ENCODE measurements at regions not wholly inside any gene's neighbourhood (a gene's known extent, or its start where the extent isn't known, plus 50 kb on each side); places are given as distances from the start of the nearest gene placed in this dataset.
"Not testable (repeated sequence)": the region's sequence is repeated elsewhere in the genome, so short reads cannot be mapped to it uniquely, and the experiment has no call there.

DNA sequence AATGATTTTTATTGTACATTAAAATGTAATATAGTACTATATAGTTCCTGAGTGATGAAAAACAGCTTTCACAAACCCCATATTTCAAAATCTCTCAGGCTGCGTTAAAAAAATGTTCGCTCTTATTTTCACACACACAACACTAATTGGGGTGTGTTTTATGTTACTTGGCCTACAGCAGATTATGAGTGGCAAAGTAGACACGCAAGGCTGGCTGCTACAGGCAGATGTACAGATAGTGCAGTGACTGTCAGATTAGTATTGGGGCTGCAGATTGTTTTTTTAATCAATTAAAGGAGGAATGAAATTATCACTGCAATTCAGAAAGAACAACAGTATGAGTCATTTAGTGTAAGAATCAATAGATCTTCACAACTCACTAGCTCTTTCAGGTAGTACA is 65.2 kb upstream of the ICA1 start:
- H3K27ac Mint-ChIP-seq = no peak overlapping the region
- DNase-seq = no peak
- no peaks in the 10 kb centered on the region for H3K4me1 Mint-ChIP-seq
- peaks cover 5% of the 10 kb centered on the region for H3K27me3 Mint-ChIP-seq (ENCODE audit: low read depth, poor library complexity)
- no peak overlapping the region for H3K4me3 Mint-ChIP-seq
- no peaks in the 10 kb centered on the region for H3K36me3 Mint-ChIP-seq (ENCODE audit: low read depth)
- H3K9me3 Mint-ChIP-seq = no peaks in the 10 kb centered on the region
- TF ChIP-seq, protein P1, sequence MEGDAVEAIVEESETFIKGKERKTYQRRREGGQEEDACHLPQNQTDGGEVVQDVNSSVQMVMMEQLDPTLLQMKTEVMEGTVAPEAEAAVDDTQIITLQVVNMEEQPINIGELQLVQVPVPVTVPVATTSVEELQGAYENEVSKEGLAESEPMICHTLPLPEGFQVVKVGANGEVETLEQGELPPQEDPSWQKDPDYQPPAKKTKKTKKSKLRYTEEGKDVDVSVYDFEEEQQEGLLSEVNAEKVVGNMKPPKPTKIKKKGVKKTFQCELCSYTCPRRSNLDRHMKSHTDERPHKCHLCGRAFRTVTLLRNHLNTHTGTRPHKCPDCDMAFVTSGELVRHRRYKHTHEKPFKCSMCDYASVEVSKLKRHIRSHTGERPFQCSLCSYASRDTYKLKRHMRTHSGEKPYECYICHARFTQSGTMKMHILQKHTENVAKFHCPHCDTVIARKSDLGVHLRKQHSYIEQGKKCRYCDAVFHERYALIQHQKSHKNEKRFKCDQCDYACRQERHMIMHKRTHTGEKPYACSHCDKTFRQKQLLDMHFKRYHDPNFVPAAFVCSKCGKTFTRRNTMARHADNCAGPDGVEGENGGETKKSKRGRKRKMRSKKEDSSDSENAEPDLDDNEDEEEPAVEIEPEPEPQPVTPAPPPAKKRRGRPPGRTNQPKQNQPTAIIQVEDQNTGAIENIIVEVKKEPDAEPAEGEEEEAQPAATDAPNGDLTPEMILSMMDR (IDR thresholded peaks at IDR 0.05) = no peak

DNA sequence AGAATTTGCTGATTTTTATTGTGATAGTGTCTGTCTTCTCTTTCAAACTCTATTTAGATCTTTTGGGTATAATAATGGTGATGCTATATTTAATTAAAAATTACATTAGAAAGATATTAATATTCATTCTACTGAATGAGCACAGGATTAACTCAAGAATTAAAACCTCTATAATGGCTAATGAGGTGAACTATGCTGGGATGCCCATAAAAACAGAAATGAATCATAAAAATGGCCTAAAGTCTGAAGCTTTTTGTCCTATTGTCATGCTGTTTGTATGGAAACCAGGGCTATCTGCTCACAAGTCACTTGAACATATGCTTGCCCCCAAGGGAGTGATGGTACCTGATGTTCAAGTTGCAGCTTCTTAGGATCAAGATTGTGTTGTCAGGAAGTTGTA is 76.2 kb upstream of the ICA1 start:
- Mint-ChIP-seq H3K4me3 (no peak overlapping the region), H3K27me3 (ENCODE audit: low read depth, poor library complexity) (peaks cover 5% of the 10 kb centered on the region), H3K27ac (no peak overlapping the region), H3K4me1 (no peaks in the 10 kb centered on the region), H3K9me3 (no peaks in the 10 kb centered on the region), H3K36me3 (ENCODE audit: low read depth) (no peaks in the 10 kb centered on the region)
- TF ChIP-seq, protein P1 (IDR thresholded peaks at IDR 0.05) = no peak
- no peak for DNase-seq

DNA sequence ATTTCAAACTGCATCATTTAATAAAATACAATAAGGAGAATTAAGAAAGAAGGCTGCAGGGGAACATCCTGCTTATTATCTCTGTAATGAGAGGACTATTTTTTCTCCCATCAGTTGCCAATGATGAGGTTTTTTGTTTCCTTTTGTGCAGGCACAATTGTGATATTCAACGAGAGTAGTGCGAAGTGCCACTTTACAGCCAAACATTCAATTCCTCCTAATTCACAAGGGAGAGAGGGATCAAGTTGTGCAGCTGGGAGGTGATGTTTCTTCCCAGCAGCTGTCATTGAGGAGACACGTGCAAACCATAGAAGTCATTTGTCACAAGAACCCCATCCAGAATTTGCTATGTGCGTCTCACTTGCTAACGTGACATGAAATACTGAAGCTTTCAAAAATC is 81.6 kb upstream of the ICA1 start:
- Mint-ChIP-seq H3K27ac (no peak overlapping the region), H3K27me3 (ENCODE audit: low read depth, poor library complexity) (peaks cover 3% of the 10 kb centered on the region), H3K9me3 (peaks cover 27% of the 10 kb centered on the region), H3K4me1 (no peaks in the 10 kb centered on the region), H3K36me3 (ENCODE audit: low read depth) (peaks cover 4% of the 10 kb centered on the region), H3K4me3 (no peak overlapping the region)
- TF ChIP-seq, protein P1 (IDR thresholded peaks at IDR 0.05) = no peak
- no peak for DNase-seq

DNA sequence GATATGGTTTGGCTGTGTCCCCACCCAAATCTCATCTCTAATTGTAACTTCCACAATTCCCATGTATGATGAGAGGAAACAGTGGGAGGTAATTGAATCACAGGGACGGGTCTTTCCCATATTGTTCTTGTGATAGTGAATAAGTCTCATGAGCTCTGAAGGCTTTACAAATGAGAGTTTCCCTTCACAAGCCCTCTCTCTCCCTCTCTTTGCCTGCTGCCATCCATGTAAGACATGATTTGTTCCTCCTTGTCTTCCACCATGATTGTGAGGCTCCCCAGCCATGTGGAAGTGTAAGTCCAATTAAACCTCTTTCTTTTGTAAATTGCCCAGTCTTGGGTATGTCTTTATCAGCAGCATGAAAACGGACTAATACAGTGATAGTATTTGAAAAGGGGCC is 85.4 kb upstream of the ICA1 start:
- H3K27me3 Mint-ChIP-seq (ENCODE audit: low read depth, poor library complexity); DNase-seq; H3K4me3 Mint-ChIP-seq; H3K27ac Mint-ChIP-seq; H3K36me3 Mint-ChIP-seq (ENCODE audit: low read depth); H3K4me1 Mint-ChIP-seq: not testable (repeated sequence)
- H3K9me3 Mint-ChIP-seq = peaks cover 35% of the 10 kb centered on the region

DNA sequence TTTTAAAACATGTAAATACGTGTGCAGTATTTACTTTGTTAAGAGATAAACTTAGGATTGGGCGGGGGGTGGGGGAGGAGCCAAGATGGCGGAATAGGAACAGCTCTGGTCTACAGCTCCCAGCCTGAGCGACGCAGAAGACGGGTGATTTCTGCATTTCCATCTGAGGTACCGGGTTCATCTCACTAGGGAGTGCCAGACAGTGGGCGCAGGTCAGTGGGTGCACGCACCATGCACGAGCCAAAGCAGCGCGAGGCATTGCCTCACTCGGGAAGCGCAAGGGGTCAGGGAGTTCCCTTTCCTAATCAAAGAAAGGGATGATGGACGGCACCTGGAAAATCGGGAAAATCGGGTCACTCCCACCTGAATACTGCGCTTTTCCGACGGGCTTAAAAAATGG is 81.8 kb upstream of the NXPH1 start:
- not testable (repeated sequence) for DNase-seq; H3K4me1 Mint-ChIP-seq; H3K4me3 Mint-ChIP-seq; H3K36me3 Mint-ChIP-seq (ENCODE audit: low read depth); H3K27ac Mint-ChIP-seq; H3K27me3 Mint-ChIP-seq (ENCODE audit: low read depth, poor library complexity)
- peaks cover 27% of the 10 kb centered on the region for H3K9me3 Mint-ChIP-seq

DNA sequence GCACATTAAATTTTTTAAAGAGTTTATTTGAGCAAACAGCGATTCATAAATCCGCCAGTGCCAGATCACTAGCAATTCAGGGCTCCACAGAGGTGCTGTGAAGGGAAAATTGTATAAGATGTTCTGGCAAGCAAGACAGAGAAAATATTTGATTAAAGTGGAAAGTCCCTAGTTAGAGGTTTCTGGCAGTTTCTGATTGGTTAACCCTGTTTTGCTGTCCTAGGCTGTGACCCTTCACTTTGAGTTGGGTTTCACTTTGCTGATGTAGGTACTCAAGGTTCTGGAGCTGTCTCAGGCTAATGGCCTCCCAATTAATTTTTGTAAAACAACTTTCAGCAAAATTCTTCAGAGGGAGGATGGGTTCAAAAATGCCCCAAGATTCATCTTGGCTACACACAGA is 79.4 kb upstream of the NXPH1 start:
- no peak for DNase-seq
- H3K4me3 Mint-ChIP-seq = no peak overlapping the region
- H3K4me1 Mint-ChIP-seq = peaks cover 16% of the 10 kb centered on the region
- no peaks in the 10 kb centered on the region for H3K36me3 Mint-ChIP-seq (ENCODE audit: low read depth)
- H3K9me3 Mint-ChIP-seq = peaks cover 16% of the 10 kb centered on the region
- TF ChIP-seq, protein P1 (IDR thresholded peaks at IDR 0.05) = no peak
- H3K27me3 Mint-ChIP-seq (ENCODE audit: low read depth, poor library complexity) = no peaks in the 10 kb centered on the region
- H3K27ac Mint-ChIP-seq = no peak overlapping the region

DNA sequence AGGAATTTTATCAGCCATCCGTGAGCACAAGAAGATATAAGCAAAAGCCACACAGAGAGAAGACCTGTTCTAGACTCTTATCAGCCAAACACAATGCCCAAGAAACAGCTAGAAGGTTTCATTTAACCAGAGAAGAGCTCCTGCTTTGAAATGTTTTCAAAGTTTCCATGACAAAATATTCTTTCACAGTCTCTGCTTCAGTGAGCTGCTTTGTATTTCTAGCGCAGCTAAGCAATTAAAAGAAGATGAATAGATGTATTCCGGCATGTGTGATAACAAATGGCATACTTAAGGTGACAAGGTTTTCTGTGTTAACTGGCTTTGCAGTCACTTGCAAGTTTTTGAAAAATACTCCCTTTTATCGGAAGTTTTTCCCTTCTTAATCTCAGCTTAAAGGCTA is 78.9 kb upstream of the NXPH1 start:
- DNase-seq = no peak
- TF ChIP-seq, protein P1 (IDR thresholded peaks at IDR 0.05) = no peak
- Mint-ChIP-seq H3K27me3 (ENCODE audit: low read depth, poor library complexity) (no peaks in the 10 kb centered on the region), H3K9me3 (peaks cover 16% of the 10 kb centered on the region), H3K36me3 (ENCODE audit: low read depth) (no peaks in the 10 kb centered on the region), H3K4me1 (peaks cover 16% of the 10 kb centered on the region), H3K27ac (no peak overlapping the region), H3K4me3 (no peak overlapping the region)
